GM12865 (cell line): ENCODE measurements at regions not wholly inside any gene's neighbourhood (a gene's known extent, or its start where the extent isn't known, plus 50 kb on each side); places are given as distances from the start of the nearest gene placed in this dataset.

Experiments
- DNase-seq: peaks from one replicate; pipeline ENCODE4 v3.0.0; 2010; ENCODE audit warnings: low read depth
- H3K4me3 ChIP-seq: 2 replicates; pipeline ENCODE4 v1.5.1; 2011; ENCODE audit warnings: mild to moderate bottlenecking, low read depth, low read length, control low read depth
- TF ChIP-seq, protein P1 (sequence below): IDR thresholded peaks from 2 replicates; pipeline ENCODE4 v1.5.1; 2011; ENCODE audit warnings: low read length, control low read depth, low read depth, inconsistent platforms; ENCODE audit not compliant: insufficient read depth; ENCODE audit errors: missing control alignments

DNA sequence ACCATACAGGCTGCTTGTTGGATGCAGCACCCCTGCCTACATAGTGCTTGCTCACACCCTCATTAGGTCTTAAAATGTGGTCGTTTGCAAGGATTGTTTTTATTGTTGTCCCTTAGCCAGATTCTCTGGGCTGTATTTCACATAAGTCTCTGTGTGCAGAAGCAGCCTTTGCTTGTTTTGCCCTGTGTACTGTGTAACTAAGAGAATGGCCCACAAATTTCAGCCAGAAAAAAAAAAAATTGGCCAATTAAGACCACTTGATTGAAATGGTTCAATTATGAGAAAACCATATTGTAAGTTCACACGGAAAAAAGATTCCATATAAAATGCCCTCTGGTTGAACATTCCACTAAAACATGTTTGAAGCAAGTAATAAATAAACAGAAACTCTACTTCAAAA is 377.1 kb upstream of the SOX11 start:
- DNase-seq: no peak
- no peak overlapping the region for H3K4me3 ChIP-seq
- TF ChIP-seq, protein P1, sequence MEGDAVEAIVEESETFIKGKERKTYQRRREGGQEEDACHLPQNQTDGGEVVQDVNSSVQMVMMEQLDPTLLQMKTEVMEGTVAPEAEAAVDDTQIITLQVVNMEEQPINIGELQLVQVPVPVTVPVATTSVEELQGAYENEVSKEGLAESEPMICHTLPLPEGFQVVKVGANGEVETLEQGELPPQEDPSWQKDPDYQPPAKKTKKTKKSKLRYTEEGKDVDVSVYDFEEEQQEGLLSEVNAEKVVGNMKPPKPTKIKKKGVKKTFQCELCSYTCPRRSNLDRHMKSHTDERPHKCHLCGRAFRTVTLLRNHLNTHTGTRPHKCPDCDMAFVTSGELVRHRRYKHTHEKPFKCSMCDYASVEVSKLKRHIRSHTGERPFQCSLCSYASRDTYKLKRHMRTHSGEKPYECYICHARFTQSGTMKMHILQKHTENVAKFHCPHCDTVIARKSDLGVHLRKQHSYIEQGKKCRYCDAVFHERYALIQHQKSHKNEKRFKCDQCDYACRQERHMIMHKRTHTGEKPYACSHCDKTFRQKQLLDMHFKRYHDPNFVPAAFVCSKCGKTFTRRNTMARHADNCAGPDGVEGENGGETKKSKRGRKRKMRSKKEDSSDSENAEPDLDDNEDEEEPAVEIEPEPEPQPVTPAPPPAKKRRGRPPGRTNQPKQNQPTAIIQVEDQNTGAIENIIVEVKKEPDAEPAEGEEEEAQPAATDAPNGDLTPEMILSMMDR: no peak

DNA sequence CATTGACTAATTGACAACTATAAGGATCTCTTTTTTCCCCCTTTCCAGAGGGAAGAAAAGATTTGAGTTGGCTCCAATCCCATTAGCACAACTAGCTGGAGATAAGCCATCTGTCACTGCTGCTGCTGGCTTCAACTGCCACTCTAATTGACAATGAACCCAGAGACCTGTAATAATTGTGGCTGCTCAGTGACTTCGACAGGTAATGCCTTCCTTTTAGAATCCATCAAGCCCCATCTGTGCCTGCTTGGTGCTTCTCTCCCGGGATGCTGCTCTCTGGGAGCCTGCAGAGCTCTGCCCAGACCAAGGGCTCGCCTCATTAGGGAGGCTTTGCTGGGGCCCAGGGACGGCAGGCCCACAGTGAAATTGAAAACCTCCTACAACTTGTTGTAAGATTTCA is 376.7 kb upstream of the SOX11 start:
- no peak for DNase-seq
- TF ChIP-seq, protein P1: no peak

DNA sequence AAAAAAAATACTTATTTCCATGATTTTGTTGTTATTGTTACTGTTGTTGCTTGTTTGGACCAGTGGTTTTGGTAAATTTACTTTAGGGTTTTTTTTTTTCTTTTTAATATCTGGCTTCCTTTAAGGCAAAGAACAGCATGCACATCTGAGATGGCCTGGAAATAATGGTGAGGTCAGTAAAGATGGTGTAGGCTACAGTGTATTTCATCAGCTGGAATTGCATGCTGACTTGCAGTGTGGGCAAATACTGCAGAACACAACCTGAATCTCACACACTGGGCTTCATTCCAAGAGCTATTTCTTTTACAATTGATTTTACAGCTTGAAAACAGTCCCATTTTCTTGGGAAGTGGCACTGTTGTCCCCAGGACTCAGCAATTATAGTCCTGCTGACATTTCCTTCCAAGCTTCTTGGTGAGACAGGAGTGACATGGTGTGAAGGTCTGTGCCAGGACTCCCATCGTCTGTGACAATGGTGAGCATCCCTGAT is 376.1 kb upstream of the SOX11 start:
- DNase-seq: no peak
- TF ChIP-seq, protein P1: no peak
- H3K4me3 ChIP-seq: no peak overlapping the region

More for the DNA sequence above, 376.7 kb upstream of the SOX11 start:
- H3K4me3 ChIP-seq: no peak overlapping the region

DNA sequence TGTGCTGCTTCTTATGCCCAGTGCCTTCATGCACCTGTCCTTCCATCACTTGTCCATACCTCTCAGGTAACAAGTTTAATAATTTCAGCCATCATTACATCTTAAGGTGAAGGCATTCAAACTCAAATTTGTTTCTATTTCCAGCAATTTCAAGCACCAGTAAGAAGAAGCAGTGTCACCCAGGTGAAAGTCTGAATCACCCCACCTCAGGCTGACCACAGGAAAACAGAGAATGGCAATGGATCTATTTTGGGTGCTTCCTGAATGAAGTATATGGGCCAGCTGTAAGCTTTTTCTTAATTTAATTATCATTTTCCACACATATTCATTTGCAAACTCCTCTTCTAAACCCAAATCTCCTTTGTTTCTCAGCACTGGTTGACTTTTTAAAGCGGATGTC is 372.7 kb upstream of the SOX11 start:
- DNase-seq: no peak
- no peak overlapping the region for H3K4me3 ChIP-seq
- TF ChIP-seq, protein P1: no peak

DNA sequence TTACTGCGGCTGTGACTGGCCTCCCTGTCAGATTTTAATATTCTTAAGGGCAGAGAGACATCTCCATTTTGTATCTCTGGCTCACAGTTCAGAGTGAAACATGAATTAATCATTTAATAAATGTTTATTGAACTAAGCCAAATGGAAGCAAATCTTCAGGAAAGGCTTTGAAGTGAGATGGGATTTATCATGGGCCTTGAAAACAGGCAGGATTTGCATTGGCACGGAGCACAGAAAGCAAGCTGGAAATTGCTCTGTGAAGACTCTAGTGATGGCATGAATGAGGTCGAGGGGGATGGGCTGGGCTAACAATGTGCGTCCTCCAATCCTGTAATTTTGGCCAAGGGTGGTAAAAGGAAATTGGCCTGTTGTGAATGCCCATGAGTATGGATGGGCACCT is 369.8 kb upstream of the SOX11 start:
- no peak overlapping the region for H3K4me3 ChIP-seq
- TF ChIP-seq, protein P1: no peak
- DNase-seq: no peak

DNA sequence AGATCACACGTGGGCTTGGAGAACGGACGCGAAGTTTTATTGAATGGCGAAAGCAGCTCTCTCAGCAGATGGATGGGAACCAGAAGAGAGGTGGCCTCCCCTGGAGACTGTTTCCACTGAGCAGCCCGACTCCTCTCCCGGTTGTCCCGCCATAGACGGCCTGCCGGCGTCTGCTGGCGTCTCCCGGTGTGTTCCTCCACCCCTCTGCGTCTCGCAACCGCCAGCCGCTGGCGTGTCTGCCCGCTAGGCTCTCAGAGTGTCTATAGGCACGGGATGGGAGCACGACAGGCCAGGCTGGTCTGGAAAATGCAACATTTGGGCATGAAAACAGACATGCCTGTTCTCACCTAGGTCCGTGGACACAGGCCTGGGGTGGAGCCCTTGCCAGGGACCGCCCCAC is 366.7 kb upstream of the SOX11 start:
- TF ChIP-seq, protein P1: no peak
- no peak overlapping the region for H3K4me3 ChIP-seq
- no peak for DNase-seq

DNA sequence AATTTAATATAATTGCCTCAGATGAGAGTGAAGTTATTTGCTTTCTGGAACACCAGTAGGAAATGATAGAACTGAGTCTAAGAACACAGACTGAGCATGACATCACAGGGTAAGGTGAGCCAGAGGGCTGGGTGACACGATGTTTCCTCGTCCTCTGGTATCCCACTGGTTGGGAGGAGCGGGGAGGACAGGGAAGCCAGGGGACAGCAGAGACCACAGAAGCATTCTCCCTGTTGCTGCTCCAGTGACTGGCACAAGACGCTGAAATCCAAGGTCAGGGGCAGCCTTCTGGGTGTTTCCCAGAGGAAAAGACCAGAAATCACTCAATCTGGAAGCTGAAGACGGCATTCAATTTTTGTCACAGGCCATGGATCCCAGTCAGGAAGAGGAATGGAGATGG is 363.4 kb upstream of the SOX11 start:
- no peak for DNase-seq
- TF ChIP-seq, protein P1: no peak
- H3K4me3 ChIP-seq: no peak overlapping the region
